GM12878 (cell line): ENCODE measurements at regions not wholly inside any gene's neighbourhood (a gene's known extent, or its start where the extent isn't known, plus 50 kb on each side); places are given as distances from the start of the nearest gene placed in this dataset.

Experiments used
- POLR2A ChIP-seq: IDR thresholded peaks from 2 replicates; pipeline ENCODE4 v1.6.1; 2011; ENCODE audit warnings: low read depth, mild to moderate bottlenecking, low read length
- TF ChIP-seq, protein P1 (sequence below): IDR thresholded peaks from 2 replicates; pipeline ENCODE4 v1.6.1; 2011; ENCODE audit warnings: low read depth, low read length, improper control_type of control experiment, borderline replicate concordance
- TF ChIP-seq, protein P2 (sequence below): IDR thresholded peaks from 2 replicates; pipeline ENCODE4 v1.6.1; 2012; ENCODE audit warnings: low read length, inconsistent platforms

DNA sequence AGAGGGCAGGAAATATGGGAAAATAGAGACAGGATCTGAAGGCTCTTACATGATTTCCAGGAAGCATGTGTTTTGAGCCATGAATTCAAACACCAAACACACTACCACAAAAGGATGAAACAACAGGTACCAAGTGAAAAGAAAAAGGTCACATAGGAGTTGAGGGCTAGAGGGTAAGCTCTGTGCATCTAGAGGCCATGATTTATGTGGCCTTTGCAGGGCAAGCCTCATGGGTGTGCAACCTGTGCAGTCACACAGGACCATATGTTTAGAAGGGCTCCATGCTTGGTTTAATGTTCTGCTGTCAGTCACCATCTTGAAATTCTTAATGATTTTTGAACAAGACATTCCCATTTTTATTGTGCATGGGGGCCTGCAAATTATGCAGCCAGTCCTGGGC lies 134.5 kb upstream of the CCDC68 start:
- TF ChIP-seq, protein P1, sequence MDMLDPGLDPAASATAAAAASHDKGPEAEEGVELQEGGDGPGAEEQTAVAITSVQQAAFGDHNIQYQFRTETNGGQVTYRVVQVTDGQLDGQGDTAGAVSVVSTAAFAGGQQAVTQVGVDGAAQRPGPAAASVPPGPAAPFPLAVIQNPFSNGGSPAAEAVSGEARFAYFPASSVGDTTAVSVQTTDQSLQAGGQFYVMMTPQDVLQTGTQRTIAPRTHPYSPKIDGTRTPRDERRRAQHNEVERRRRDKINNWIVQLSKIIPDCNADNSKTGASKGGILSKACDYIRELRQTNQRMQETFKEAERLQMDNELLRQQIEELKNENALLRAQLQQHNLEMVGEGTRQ = no peak
- TF ChIP-seq, protein P2, sequence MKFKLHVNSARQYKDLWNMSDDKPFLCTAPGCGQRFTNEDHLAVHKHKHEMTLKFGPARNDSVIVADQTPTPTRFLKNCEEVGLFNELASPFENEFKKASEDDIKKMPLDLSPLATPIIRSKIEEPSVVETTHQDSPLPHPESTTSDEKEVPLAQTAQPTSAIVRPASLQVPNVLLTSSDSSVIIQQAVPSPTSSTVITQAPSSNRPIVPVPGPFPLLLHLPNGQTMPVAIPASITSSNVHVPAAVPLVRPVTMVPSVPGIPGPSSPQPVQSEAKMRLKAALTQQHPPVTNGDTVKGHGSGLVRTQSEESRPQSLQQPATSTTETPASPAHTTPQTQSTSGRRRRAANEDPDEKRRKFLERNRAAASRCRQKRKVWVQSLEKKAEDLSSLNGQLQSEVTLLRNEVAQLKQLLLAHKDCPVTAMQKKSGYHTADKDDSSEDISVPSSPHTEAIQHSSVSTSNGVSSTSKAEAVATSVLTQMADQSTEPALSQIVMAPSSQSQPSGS = no peak
- TF ChIP-seq POLR2A = no peak
